ENCODE measurements at regions not wholly inside any gene's neighbourhood (a gene's known extent, or its start where the extent isn't known, plus 50 kb on each side); places are given as distances from the start of the nearest gene placed in this dataset.

- DNase-seq (ENCODE audit: low spot score) (no peak), ATAC-seq (ENCODE audit: insufficient number of reproducible peaks, low FRiP score, low read depth) (no peak)
- no peaks in the 10 kb centered on the region for H3K36me3 ChIP-seq
- TF ChIP-seq CTCF (IDR thresholded peaks at IDR 0.05), result no peak
- H3K27ac ChIP-seq, result peak overlapping the region; percentile 10 to 16
- peaks cover 13 to 34% of the 10 kb centered on the region in 2 donors for H3K4me1 ChIP-seq (ENCODE audit: control insufficient read depth in 1 of 2, low read depth in 2 of 2)
- peaks cover 21% of the 10 kb centered on the region for H3K27me3 ChIP-seq (replicated peaks; ENCODE audit: insufficient read depth)
- no peaks in the 10 kb centered on the region for H3K9me3 ChIP-seq
- H3K4me3 ChIP-seq, result peak overlapping the region; percentile 78
These were observed 130.5 kb upstream of the C11orf58 start for GRCh38 chr11:16607675-16608644.

GRCh38 chr11:16606784-16607674 is 131.4 kb upstream of the C11orf58 start:
- Histone ChIP-seq H3K4me3 (peak overlapping the region; percentile 78), H3K27ac (peak overlapping the region; percentile 10 to 49), H3K36me3 (no peaks in the 10 kb centered on the region), H3K9me3 (no peaks in the 10 kb centered on the region), H3K4me1 (ENCODE audit: control insufficient read depth in 1 of 2, low read depth in 2 of 2) (peaks cover 13 to 30% of the 10 kb centered on the region in 2 donors), H3K27me3 (replicated peaks; ENCODE audit: insufficient read depth) (peaks cover 21% of the 10 kb centered on the region)
- DNase-seq (ENCODE audit: low spot score) (no peak), ATAC-seq (ENCODE audit: insufficient number of reproducible peaks, low FRiP score, low read depth) (no peak)
- TF ChIP-seq CTCF (IDR thresholded peaks at IDR 0.05), result no peak

- H3K9me3 ChIP-seq, result no peaks in the 10 kb centered on the region
- TF ChIP-seq CTCF (IDR thresholded peaks at IDR 0.05), result peak; percentile 97
- peak overlapping the region; percentile 78 for H3K4me3 ChIP-seq
- H3K27ac ChIP-seq, result peak overlapping the region; percentile 49 to 56
- DNase-seq (ENCODE audit: low spot score) (no peak), ATAC-seq (ENCODE audit: insufficient number of reproducible peaks, low FRiP score, low read depth) (peak; percentile 82)
- peaks cover 21% of the 10 kb centered on the region for H3K27me3 ChIP-seq (replicated peaks; ENCODE audit: insufficient read depth)
- H3K36me3 ChIP-seq, result no peaks in the 10 kb centered on the region
- H3K4me1 ChIP-seq (ENCODE audit: control insufficient read depth in 1 of 2, low read depth in 2 of 2), result peaks cover 13 to 30% of the 10 kb centered on the region in 2 donors
These were observed 132.3 kb upstream of the C11orf58 start for GRCh38 chr11:16605894-16606783.

- H3K9me3 ChIP-seq, result no peaks in the 10 kb centered on the region
- H3K27me3 ChIP-seq (replicated peaks; ENCODE audit: insufficient read depth), result peaks cover 15% of the 10 kb centered on the region
- H3K4me3 ChIP-seq, result peak overlapping the region; percentile 78
- H3K4me1 ChIP-seq (ENCODE audit: control insufficient read depth in 1 of 2, low read depth in 2 of 2), result peaks cover 13 to 30% of the 10 kb centered on the region in 2 donors
- no peak for TF ChIP-seq CTCF (IDR thresholded peaks at IDR 0.05)
- ATAC-seq (ENCODE audit: insufficient number of reproducible peaks, low FRiP score, low read depth) (no peak), DNase-seq (ENCODE audit: low spot score) (no peak)
- peak overlapping the region in 1 of 2 donors; percentile 56 for H3K27ac ChIP-seq
- H3K36me3 ChIP-seq, result no peaks in the 10 kb centered on the region
These were observed 133.0 kb upstream of the C11orf58 start for GRCh38 chr11:16605389-16605893.

Data from thoracic aorta (tissue), 2 donors.